K562 (cell line): ENCODE measurements at regions not wholly inside any gene's neighbourhood (a gene's known extent, or its start where the extent isn't known, plus 50 kb on each side); places are given as distances from the start of the nearest gene placed in this dataset.

ENCODE experiments used
- ATAC-seq: fragments of 200-7000 bp; cut with Tn5 transposase; 3 replicates; pipeline ENCODE4 v1.9.1; 2020; ENCODE audit warnings: moderate library complexity
- BruUV-seq: library from RNA; stranded (reverse); fragments of 400-500 nt; replicated peaks from 2 replicates; lab custom pipeline; 2021; lab: Mats Ljungman, UMichigan
- CTCF ChIA-PET: fragments of 300-600 bp; formaldehyde crosslinking; extraction: SDS; loops from one replicate; lab custom pipeline; 2021; ENCODE audit warnings: low intra/inter-chr PET ratio; lab: Yijun Ruan, JAX
- POLR2A ChIA-PET: fragments of 300-600, 350-650 bp; sonication (Branson Sonifier 250); formaldehyde crosslinking; extraction: SDS; loops from one replicate; lab custom pipeline; 2021; ENCODE audit warnings: antibody characterized with exemption, inconsistent platforms; lab: Yijun Ruan, JAX
- DNase-seq, 4 experiments: peaks; one replicate each; pipeline versions ENCODE4 v3.0.0 to v3.0.0-alpha.2; 2011 to 2018; ENCODE audit warnings: low spot score in 3 of 4, mixed read lengths in 3 of 4; ENCODE audit errors: extremely low read depth in 1 of 4
- FAIRE-seq: peaks from 2 replicates; lab custom pipeline; 2011; peaks lifted over from hg19 to GRCh38; lab: Jason Lieb, UNC
- H2AFZ ChIP-seq: 2 replicates; pipeline ENCODE4 v1.6.0; 2011; ENCODE audit warnings: low read depth, low read length, control low read depth, inconsistent platforms
- H3K27ac ChIP-seq: fragments of 200-600 bp; 3 replicates; pipeline ENCODE4 v1.8.0; 2011; ENCODE audit warnings: low read depth, mild to moderate bottlenecking, control low read depth, inconsistent platforms, low read length, moderate library complexity, mixed read lengths; ENCODE audit errors: extremely low read depth
- H3K27me3 ChIP-seq, 2 experiments: fragments of 300-600 bp in 1 of 2; 2 replicates in 1 of 2; 3 replicates in 1 of 2; pipeline versions ENCODE4 v1.6.0 to v1.8.0; 2011; ENCODE audit warnings: inconsistent platforms in 2 of 2, low read length in 2 of 2, mild to moderate bottlenecking in 1 of 2, mixed read lengths in 1 of 2, moderate library complexity in 1 of 2; ENCODE audit not compliant: control insufficient read depth in 2 of 2, insufficient read depth in 2 of 2
- H3K36me3 ChIP-seq: fragments of 300-600 bp; 3 replicates; pipeline ENCODE4 v1.8.0; 2011; ENCODE audit warnings: mild to moderate bottlenecking, low read length, inconsistent platforms; ENCODE audit not compliant: control insufficient read depth, insufficient read depth
- H3K4me1 ChIP-seq, 2 experiments: fragments of 200-600 bp in 1 of 2; replicated peaks in 1 of 2; 2 replicates in 1 of 2; 3 replicates in 1 of 2; pipeline versions ENCODE4 v1.5.1 to v1.8.0; 2011; ENCODE audit warnings: inconsistent platforms in 2 of 2, low read length in 2 of 2, mild to moderate bottlenecking in 1 of 2, mixed read lengths in 1 of 2, moderate library complexity in 1 of 2; ENCODE audit not compliant: control insufficient read depth in 2 of 2, insufficient read depth in 2 of 2
- H3K4me2 ChIP-seq: 2 replicates; pipeline ENCODE4 v1.6.1; 2011; ENCODE audit warnings: low read length, control low read depth, inconsistent platforms, mixed read lengths; ENCODE audit not compliant: insufficient read depth
- H3K4me3 ChIP-seq: fragments of 200-600 bp; sonication (generic), shearing (Covaris generic); 2 replicates; pipeline ENCODE4 v1.5.1; 2016; ENCODE audit warnings: control low read depth, inconsistent platforms
- H3K79me2 ChIP-seq: fragments of 200-600 bp; 3 replicates; pipeline ENCODE4 v1.8.0; 2011; ENCODE audit warnings: low read length, inconsistent platforms; ENCODE audit not compliant: control insufficient read depth, insufficient read depth
- H3K9ac ChIP-seq, 2 experiments: 2 replicates each; pipeline versions ENCODE4 v1.6.0 to v1.6.1; 2011; ENCODE audit warnings: low read depth in 2 of 2, low read length in 2 of 2, control low read depth in 1 of 2, inconsistent platforms in 1 of 2, mild to moderate bottlenecking in 1 of 2, mixed read lengths in 1 of 2; ENCODE audit not compliant: insufficient read depth in 1 of 2
- H3K9me1 ChIP-seq: one replicate; pipeline ENCODE4 v1.6.0; 2011; ENCODE audit warnings: inconsistent platforms, mild to moderate bottlenecking, low read length, moderate library complexity; ENCODE audit not compliant: control insufficient read depth, insufficient read depth
- H3K9me3 ChIP-seq: replicated peaks from 2 replicates; pipeline ENCODE4 v1.5.1; 2011; ENCODE audit warnings: low read depth, low read length, inconsistent platforms; ENCODE audit not compliant: control insufficient read depth, insufficient read depth
- H4K20me1 ChIP-seq: replicated peaks from 2 replicates; pipeline ENCODE4 v1.6.1; 2011; ENCODE audit warnings: low read length, inconsistent platforms, mixed read lengths; ENCODE audit not compliant: control insufficient read depth, insufficient read depth
- ATF3 ChIP-seq, 2 experiments: fragments of 450-650 bp in 1 of 2; sonication (generic) in 1 of 2; formaldehyde crosslinking in 1 of 2; IDR thresholded peaks in 1 of 2; conservative IDR thresholded peaks in 1 of 2; 2 replicates each; pipeline versions ENCODE4 v1.6.1 to v1.8.1; 2016 to 2023; ENCODE audit warnings: mild to moderate bottlenecking in 2 of 2, moderate library complexity in 2 of 2, inconsistent platforms in 1 of 2, missing genetic modification reagents in 1 of 2
- CCNT2 ChIP-seq: IDR thresholded peaks from 2 replicates; pipeline ENCODE4 v1.6.1; 2011; ENCODE audit warnings: borderline replicate concordance, low read depth, mild to moderate bottlenecking, moderate library complexity, mixed read lengths, low read length; ENCODE audit not compliant: insufficient read length; ENCODE audit errors: extremely low read depth
- CREM ChIP-seq: IDR thresholded peaks from 2 replicates; pipeline ENCODE4 v1.6.1; 2014; ENCODE audit warnings: antibody characterized with exemption, low read depth
- CSDE1 ChIP-seq, 2 experiments: fragments of 450-650 bp; IDR thresholded peaks; 2 replicates each; pipeline ENCODE4 v1.6.1; 2016; ENCODE audit warnings: mild to moderate bottlenecking in 1 of 2
- E2F6 ChIP-seq, 2 experiments: IDR thresholded peaks; 2 replicates each; pipeline ENCODE4 v1.6.1; 2011; ENCODE audit warnings: borderline replicate concordance in 1 of 2, control low read depth in 1 of 2, low read depth in 1 of 2, low read length in 1 of 2, mild to moderate bottlenecking in 1 of 2, mixed read lengths in 1 of 2, moderate library complexity in 1 of 2; ENCODE audit not compliant: insufficient read depth in 1 of 2, insufficient read length in 1 of 2, poor library complexity in 1 of 2, severe bottlenecking in 1 of 2; ENCODE audit errors: extremely low read depth in 1 of 2
- ERF ChIP-seq: fragments of 450-650 bp; formaldehyde crosslinking; IDR thresholded peaks from 2 replicates; pipeline ENCODE4 v1.4.0; 2020; ENCODE audit warnings: mild to moderate bottlenecking, mixed read lengths
- FOSL1 ChIP-seq: fragments of 200-800 bp; sonication (Bioruptor generic); conservative IDR thresholded peaks from 2 replicates; pipeline ENCODE4 v1.6.1; 2016; ENCODE audit warnings: missing genetic modification characterization, missing compliant biosample characterization
- FOXA3 ChIP-seq, 2 experiments: fragments of 450-650 bp in 1 of 2; sonication (generic) in 1 of 2; formaldehyde crosslinking; IDR thresholded peaks in 1 of 2; conservative IDR thresholded peaks in 1 of 2; 2 replicates each; pipeline versions ENCODE4 v1.4.0 to v1.8.0; 2020 to 2022; ENCODE audit warnings: mild to moderate bottlenecking in 2 of 2, missing genetic modification reagents in 1 of 2
- FOXK2 ChIP-seq, 2 experiments: fragments of 450-650 bp; IDR thresholded peaks in 1 of 2; conservative IDR thresholded peaks in 1 of 2; 2 replicates each; pipeline ENCODE4 v1.6.1; 2016; ENCODE audit warnings: low read depth in 2 of 2, mild to moderate bottlenecking in 1 of 2
- HIVEP1 ChIP-seq: fragments of 250-450 bp; sonication (Bioruptor Pico); IDR thresholded peaks from 2 replicates; pipeline ENCODE4 v1.4.0; 2020; ENCODE audit warnings: mild to moderate bottlenecking
- ILK ChIP-seq: fragments of 450-650 bp; IDR thresholded peaks from 2 replicates; pipeline ENCODE4 v1.6.1; 2016; ENCODE audit warnings: missing genetic modification characterization, low read depth, mild to moderate bottlenecking, missing compliant biosample characterization, moderate library complexity, borderline replicate concordance
- PRPF4 ChIP-seq: fragments of 200-400 bp; formaldehyde crosslinking; IDR thresholded peaks from one replicate; pipeline ENCODE4 v1.6.1; 2017; ENCODE audit warnings: low read length, low read depth, mild to moderate bottlenecking; ENCODE audit not compliant: insufficient read depth, poor library complexity, severe bottlenecking
- SIN3B ChIP-seq: fragments of 450-650 bp; IDR thresholded peaks from 2 replicates; pipeline ENCODE4 v1.6.1; 2017; ENCODE audit warnings: low read depth, mild to moderate bottlenecking, moderate library complexity
- SMAD3 ChIP-seq: fragments of 450-650 bp; formaldehyde crosslinking; conservative IDR thresholded peaks from 2 replicates; pipeline ENCODE4 v1.4.0; 2020; ENCODE audit warnings: mild to moderate bottlenecking
- TCF7 ChIP-seq: sonication (generic); IDR thresholded peaks from 2 replicates; pipeline ENCODE4 v1.6.1; 2016; ENCODE audit warnings: antibody characterized with exemption, borderline replicate concordance
- TCFL5 ChIP-seq: fragments of 250-450 bp; sonication (Bioruptor Pico); conservative IDR thresholded peaks from 2 replicates; pipeline ENCODE4 v1.6.1; 2021; ENCODE audit warnings: mild to moderate bottlenecking, moderate library complexity, matching md5 sums
- TSC22D4 ChIP-seq: fragments of 450-650 bp; IDR thresholded peaks from 2 replicates; pipeline ENCODE4 v1.6.1; 2016; ENCODE audit warnings: missing genetic modification characterization, missing biosample characterization, control low read depth
- WGBS: fragments of 100-300 bp; shearing (Covaris generic); methylation state at CpG from one replicate; pipeline ENCODE4 v1.1.6; 2016; ENCODE audit warnings: low coverage, mixed read lengths; ENCODE audit not compliant: insufficient coverage; ENCODE audit errors: missing lambda C conversion rate; 5-methylcytosine and 5-hydroxymethylcytosine counted together
- in situ Hi-C: fragments of 300-500 bp; cut with MboI; formaldehyde crosslinking; loops from 4 replicates; pipeline ENCODE4 v1.15.0; 2018; ENCODE audit warnings: inconsistent platforms, mixed read lengths
- intact Hi-C: fragments of 100-400 bp; cut with micrococcal nuclease; formaldehyde crosslinking; loops from 2 replicates; pipeline ENCODE4 v1.14.2; 2022

- TF ChIP-seq E2F6 (IDR thresholded peaks at IDR 0.05; ENCODE audit: borderline replicate concordance in 1 of 2, extremely low read depth in 1 of 2, insufficient read depth in 1 of 2, insufficient read length in 1 of 2, low read depth in 1 of 2, low read length in 1 of 2, poor library complexity in 1 of 2, severe bottlenecking in 1 of 2), result peak in 1 of 2 experiments; percentile 75
These were observed 74.4 kb upstream of the TTC34 start (continued) for GRCh38 chr1:2875707-2876561.

- TF ChIP-seq ILK, result no peak
- TF ChIP-seq FOSL1 (tag), result no peak
- no peak for TF ChIP-seq FOXA3 (CRISPR knock-in tag; conservative IDR thresholded peaks at IDR 0.05 in 1 of 2, IDR thresholded peaks at IDR 0.05 in 1 of 2)
- TF ChIP-seq CSDE1 (IDR thresholded peaks at IDR 0.05), result no peak
- no peak for TF ChIP-seq FOXK2 (conservative IDR thresholded peaks at IDR 0.05 in 1 of 2, IDR thresholded peaks at IDR 0.05 in 1 of 2; ENCODE audit: low read depth in 2 of 2)
- no peak for TF ChIP-seq ATF3 (IDR thresholded peaks at IDR 0.05)
- no peak for TF ChIP-seq ATF3 (CRISPR knock-in tag; conservative IDR thresholded peaks at IDR 0.05)
- no peak for TF ChIP-seq TCFL5 (CRISPR knock-in tag)
- no peak for TF ChIP-seq PRPF4
- no peak for TF ChIP-seq CCNT2
- TF ChIP-seq CREM, result no peak
- no peak for TF ChIP-seq SIN3B
- no peak for TF ChIP-seq SMAD3 (CRISPR knock-in tag)
- no peak for TF ChIP-seq TSC22D4 (tag)
- no peak for TF ChIP-seq TCF7
- no peak for TF ChIP-seq HIVEP1 (CRISPR knock-in tag)
- no peak for TF ChIP-seq ERF
- intact Hi-C loops, result no loop called here
- no peaks in the 10 kb centered on the region for H3K79me2 ChIP-seq
- DNase-seq (no peak), ATAC-seq (no peak), FAIRE-seq (no peak)
- CTCF ChIA-PET, result no interaction called here
- POLR2A ChIA-PET, result no interaction called here
- H3K27me3 ChIP-seq, result peaks cover 7 to 57% of the 10 kb centered on the region in 2 experiments; a peak in 3 of 5 replicates
- BruUV-seq, result no TSS peak
- H3K9me3 ChIP-seq, result no peaks in the 10 kb centered on the region
- peaks cover 0 to 6% of the 10 kb centered on the region in 2 experiments; a peak in 2 of 5 replicates for H3K4me1 ChIP-seq
- no peaks in the 10 kb centered on the region; the same call in 1 of the 2 replicates for H4K20me1 ChIP-seq
- in situ Hi-C loops, result no loop called here
- no peak overlapping the region for H3K9ac ChIP-seq
- no peak overlapping the region for H3K4me3 ChIP-seq
- H3K27ac ChIP-seq, result no peak overlapping the region
- no peak overlapping the region for H3K4me2 ChIP-seq
- no peak overlapping the region for H2AFZ ChIP-seq
- H3K9me1 ChIP-seq, result no peaks in the 10 kb centered on the region
- no peaks in the 10 kb centered on the region for H3K36me3 ChIP-seq
- 1% methylated on average over 18 of the region's 18 CpGs for WGBS
These were observed 75.4 kb upstream of the TTC34 start for GRCh38 chr1:2876846-2877245.
